ENCODE measurements at regions not wholly inside any gene's neighbourhood (a gene's known extent, or its start where the extent isn't known, plus 50 kb on each side); places are given as distances from the start of the nearest gene placed in this dataset.
"Not testable (repeated sequence)": the region's sequence is repeated elsewhere in the genome, so short reads cannot be mapped to it uniquely, and the experiment has no call there.

DNA sequence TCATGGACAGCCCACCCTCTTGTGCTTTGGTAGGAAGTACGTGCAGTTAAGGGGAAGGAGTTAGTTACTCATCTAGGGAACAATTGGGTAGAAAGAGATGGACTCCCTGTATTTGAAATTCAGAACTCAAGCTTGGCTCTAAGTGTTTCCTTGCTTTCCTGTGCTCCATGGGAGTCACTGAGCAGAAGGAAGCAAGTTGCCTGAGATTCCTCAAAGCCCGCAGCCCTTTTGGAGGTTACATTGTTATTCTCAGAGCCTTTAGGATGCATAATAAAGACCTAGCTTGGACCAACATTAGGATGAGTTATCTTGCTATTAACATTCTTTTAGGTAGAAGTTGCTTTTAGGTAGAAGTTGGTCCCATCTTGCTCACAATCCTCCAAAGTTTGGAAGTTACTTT, 206.4 kb downstream of the ADRA2C start:
- H3K9me3 ChIP-seq (ENCODE audit: control insufficient read depth, insufficient read depth, low read length); H3K36me3 ChIP-seq (ENCODE audit: insufficient read depth, low read length); H3K9ac ChIP-seq (ENCODE audit: low read depth, low read length); H3K4me1 ChIP-seq (ENCODE audit: insufficient read depth, low read length): not testable (repeated sequence)

DNA sequence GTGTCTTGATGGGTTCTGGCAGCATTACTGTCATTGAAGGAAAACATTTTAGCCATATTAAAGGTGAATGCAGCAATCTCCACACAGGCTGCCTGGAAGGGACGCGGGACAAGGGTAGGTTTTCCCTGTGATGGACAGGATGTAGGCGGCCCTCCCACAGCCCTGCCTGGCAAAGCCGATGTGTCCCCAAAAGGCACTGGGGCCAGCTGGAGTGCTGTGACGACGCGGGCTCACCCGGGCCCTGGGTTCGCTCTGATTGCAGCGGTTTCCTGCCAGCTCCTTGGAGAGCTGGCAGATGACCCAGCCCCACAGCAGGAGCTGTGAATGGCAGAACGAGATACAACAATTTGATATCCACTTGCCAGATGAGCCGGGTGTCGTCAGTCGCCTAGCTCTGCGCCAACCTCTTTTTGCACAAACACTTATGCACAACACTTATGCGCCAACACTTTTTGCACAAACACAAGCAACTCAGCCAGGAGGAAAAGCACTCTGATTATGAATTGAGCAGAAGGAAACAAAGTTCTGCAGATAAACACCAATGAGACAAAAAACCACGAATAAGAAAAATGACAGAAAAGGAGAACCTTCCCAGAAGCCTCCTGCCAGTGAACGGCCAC, 207.5 kb downstream of the ADRA2C start:
- H3K36me3 ChIP-seq (ENCODE audit: insufficient read depth, low read length); H3K9ac ChIP-seq (ENCODE audit: low read depth, low read length); H3K4me1 ChIP-seq (ENCODE audit: insufficient read depth, low read length); H3K9me3 ChIP-seq (ENCODE audit: control insufficient read depth, insufficient read depth, low read length): not testable (repeated sequence)

DNA sequence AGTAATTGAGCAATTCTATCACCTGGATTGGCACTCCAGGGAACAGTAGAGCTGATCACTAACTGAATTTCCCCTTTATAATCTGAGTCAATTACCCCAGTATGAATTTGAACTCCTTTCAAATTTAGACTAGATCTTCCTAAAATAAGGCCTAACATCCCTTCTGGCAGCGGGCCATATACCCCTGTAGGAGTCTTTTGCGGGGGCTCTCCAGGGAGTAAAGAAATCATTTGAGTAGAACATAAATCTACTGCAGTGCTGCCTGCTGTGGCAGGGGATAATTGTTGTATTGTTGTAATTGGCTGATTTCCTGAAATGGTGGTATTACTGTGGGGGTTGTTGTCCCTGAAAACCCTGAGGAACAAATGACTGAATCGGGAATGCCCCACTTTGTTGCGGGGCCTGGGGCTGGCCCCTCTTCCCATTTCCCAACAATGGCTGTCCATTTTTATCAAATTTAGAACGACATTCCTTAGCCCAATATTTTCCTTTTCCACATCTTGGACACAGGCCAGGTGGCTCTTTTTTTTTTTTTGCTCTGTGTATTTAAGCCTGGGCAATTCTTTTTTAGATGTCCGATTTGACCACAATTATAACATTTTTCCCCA, 217.4 kb downstream of the ADRA2C start:
- H3K9ac ChIP-seq (ENCODE audit: low read depth, low read length); H3K9me3 ChIP-seq (ENCODE audit: control insufficient read depth, insufficient read depth, low read length); H3K36me3 ChIP-seq (ENCODE audit: insufficient read depth, low read length); H3K4me1 ChIP-seq (ENCODE audit: insufficient read depth, low read length): not testable (repeated sequence)

DNA sequence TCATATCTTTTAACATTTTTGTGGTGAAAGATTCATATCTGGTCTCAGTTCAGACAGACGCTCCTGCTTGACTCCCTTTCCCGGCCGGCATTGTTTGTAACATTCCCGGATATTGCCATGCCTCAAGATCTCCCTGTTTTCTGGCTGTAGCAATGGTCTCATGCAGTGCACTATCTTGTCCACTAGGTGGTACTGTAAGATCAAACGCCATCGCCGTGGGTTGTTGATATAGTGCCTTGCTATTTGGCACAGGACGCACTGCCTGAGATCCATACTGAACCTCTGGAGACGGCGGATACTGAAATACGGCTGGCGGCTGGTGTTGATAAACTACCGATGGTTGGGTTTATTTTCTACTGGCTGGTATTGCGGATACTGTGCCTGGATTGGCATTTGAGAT, 218.6 kb downstream of the ADRA2C start:
- H3K9ac ChIP-seq (ENCODE audit: low read depth, low read length); H3K4me1 ChIP-seq (ENCODE audit: insufficient read depth, low read length); H3K36me3 ChIP-seq (ENCODE audit: insufficient read depth, low read length); H3K9me3 ChIP-seq (ENCODE audit: control insufficient read depth, insufficient read depth, low read length): not testable (repeated sequence)

DNA sequence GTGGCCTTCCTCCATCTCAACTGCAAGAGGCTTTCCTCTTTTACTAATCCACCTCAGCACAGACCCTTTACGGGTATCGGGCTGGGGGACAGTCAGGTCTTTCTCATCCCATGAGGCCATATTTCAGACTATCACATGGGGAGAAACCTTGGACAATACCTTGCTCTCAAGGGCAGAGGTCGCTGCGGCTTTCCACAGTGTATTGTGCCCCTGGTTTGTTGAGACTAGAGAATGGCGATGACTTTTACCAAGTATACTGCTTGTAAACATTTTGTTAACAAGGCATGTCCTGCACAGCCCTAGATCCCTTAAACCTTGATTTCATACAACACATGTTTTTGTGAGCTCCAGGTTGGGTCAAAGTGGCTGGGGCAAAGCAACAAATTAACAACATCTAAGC, 220.2 kb downstream of the ADRA2C start:
- not testable (repeated sequence) for H3K4me1 ChIP-seq (ENCODE audit: insufficient read depth, low read length); H3K9me3 ChIP-seq (ENCODE audit: control insufficient read depth, insufficient read depth, low read length); H3K36me3 ChIP-seq (ENCODE audit: insufficient read depth, low read length); H3K9ac ChIP-seq (ENCODE audit: low read depth, low read length)

DNA sequence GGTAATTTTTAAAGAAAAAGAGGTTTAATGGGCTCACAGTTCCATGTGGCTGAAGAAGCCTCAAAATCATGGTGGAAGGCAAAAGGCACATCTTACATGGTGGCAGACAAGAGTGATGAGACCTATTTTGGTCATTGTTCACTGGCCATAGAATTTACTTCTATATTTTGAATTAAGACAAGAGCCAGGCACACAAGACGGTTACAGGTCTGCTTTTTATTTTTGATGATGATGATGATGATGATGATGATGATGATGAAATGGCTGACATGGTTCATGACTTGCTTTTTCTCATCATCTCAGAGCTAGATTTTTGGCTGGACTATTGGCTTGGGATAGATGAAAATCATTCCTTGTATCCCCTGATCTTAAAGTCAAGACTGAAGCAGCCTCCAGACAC, 229.3 kb downstream of the OTOP1 start:
- not testable (repeated sequence) for H3K4me1 ChIP-seq (ENCODE audit: insufficient read depth, low read length); H3K36me3 ChIP-seq (ENCODE audit: insufficient read depth, low read length); H3K9me3 ChIP-seq (ENCODE audit: control insufficient read depth, insufficient read depth, low read length); H3K9ac ChIP-seq (ENCODE audit: low read depth, low read length)

DNA sequence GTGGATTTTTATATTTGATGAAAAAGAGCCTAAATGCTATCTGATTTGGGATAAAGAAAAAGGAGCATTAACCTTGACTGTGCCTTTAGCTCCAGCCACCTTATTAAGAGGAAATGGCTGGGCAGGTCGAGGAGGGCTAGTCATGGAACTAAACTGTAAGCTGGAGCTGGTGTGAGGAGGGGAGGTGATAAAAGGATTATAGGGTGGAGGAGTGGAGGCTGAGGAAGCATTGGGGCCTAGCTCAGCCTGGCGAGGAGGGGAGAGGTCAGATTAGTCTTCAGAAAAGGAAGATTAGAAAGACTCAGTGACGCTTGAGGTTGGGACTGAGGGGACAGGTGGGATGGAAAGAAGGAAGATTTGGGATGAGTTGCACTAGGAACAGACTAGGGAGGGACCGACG, 222.7 kb downstream of the OTOP1 start:
- not testable (repeated sequence) for H3K36me3 ChIP-seq (ENCODE audit: insufficient read depth, low read length); H3K9ac ChIP-seq (ENCODE audit: low read depth, low read length); H3K9me3 ChIP-seq (ENCODE audit: control insufficient read depth, insufficient read depth, low read length); H3K4me1 ChIP-seq (ENCODE audit: insufficient read depth, low read length)

DNA sequence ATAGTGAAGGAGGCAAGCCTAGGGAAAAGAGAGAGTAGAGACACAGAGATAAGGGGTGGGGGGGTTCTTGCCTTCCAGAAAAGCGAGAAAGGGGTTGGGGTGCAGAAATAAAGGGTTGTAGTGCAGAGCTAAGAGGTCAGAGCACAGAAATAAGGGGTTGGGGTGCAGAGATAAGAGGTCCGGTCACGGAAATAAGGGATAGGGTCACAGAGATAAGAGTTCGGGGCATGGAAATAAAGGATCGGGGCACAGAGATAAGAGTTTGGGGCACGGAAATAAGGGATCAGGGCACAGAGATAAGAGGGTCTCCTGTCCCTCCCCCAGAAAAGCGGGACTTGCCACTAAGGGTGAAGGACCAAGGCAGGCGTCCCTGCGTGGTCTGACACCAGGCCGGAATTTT, 222.0 kb downstream of the OTOP1 start:
- not testable (repeated sequence) for H3K4me1 ChIP-seq (ENCODE audit: insufficient read depth, low read length); H3K9ac ChIP-seq (ENCODE audit: low read depth, low read length); H3K36me3 ChIP-seq (ENCODE audit: insufficient read depth, low read length); H3K9me3 ChIP-seq (ENCODE audit: control insufficient read depth, insufficient read depth, low read length)

DNA sequence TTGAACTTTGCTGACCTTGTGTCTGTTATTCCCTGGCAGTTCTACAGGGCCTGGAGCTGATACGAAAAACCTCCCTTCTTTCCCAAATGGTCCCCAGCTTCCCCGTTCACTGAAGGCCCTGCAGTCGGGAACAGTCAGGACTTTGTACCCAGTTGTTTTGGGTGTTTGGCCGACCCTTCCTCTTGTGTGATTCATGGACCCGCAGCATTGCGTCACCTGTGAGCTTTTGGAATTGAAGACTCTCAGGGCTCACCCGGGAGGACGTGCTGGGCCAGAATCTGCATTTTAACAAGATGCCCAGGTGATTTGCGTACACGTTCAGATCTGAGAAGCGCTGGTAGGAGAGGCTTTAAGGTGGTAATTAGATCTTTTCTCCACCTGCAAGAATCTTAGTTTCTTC, 220.4 kb downstream of the OTOP1 start:
- not testable (repeated sequence) for H3K9me3 ChIP-seq (ENCODE audit: control insufficient read depth, insufficient read depth, low read length); H3K4me1 ChIP-seq (ENCODE audit: insufficient read depth, low read length); H3K36me3 ChIP-seq (ENCODE audit: insufficient read depth, low read length); H3K9ac ChIP-seq (ENCODE audit: low read depth, low read length)

DNA sequence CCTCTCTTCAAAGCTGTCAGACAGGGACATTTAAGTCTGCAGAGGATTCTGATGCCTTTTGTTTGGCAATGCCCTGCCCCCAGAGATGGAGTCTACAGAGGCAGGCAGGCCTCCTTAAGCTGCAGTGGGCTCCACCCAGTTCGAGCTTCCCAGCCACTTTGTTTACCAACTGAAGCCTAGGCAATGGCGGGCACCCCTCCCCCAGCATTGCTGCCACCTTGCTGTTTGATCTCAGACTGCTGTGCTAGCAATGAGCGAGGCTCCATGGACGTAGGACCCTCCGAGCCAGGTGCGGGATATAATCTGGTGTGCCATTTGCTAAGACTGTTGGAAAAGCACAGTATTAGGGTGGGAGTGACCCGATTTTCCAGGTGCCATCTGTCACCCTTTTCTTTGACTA, 207.7 kb downstream of the OTOP1 start:
- H3K36me3 ChIP-seq (ENCODE audit: insufficient read depth, low read length); H3K4me1 ChIP-seq (ENCODE audit: insufficient read depth, low read length); H3K9me3 ChIP-seq (ENCODE audit: control insufficient read depth, insufficient read depth, low read length); H3K9ac ChIP-seq (ENCODE audit: low read depth, low read length): not testable (repeated sequence)

DNA sequence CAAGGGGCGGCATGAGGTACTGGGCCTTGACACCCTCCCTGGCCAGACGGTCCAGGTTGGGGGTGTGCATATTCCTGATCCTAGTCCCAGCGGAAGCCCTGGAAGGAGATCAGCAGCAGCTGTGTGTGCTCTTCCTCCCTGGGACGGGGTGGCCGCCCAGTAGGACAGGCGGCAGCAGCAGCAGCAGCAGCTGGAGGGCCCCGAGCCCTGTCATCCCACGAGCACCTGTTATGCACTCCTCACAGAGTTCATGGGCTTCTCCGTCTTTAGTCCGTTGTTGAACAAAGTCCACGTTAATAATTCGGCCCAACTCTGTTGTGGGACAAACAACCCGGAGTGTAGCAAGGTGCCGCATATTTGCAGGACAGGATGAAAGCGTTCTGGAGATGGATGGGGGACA, 205.6 kb downstream of the OTOP1 start:
- H3K36me3 ChIP-seq (ENCODE audit: insufficient read depth, low read length); H3K9me3 ChIP-seq (ENCODE audit: control insufficient read depth, insufficient read depth, low read length); H3K9ac ChIP-seq (ENCODE audit: low read depth, low read length); H3K4me1 ChIP-seq (ENCODE audit: insufficient read depth, low read length): not testable (repeated sequence)

DNA sequence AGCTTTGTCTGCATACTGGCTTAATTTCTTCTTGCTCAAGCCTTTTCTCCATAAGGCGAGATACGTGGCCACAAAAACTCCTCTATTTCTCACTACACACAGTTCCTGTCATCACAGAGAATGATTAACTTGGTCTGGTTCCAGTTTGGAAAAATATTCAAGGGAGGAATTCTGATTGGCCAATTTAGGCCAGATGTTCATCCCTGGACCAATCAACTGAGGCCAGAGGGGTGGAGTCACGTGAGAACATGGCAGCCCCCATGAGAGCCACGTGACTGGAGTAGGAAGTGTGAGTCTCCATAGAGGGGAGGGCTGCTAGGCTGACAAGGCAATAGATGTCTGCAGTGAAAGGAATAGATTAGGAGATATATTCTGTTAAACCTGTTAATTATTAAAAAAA, 200.0 kb downstream of the OTOP1 start:
- H3K36me3 ChIP-seq (ENCODE audit: insufficient read depth, low read length); H3K4me1 ChIP-seq (ENCODE audit: insufficient read depth, low read length); H3K9ac ChIP-seq (ENCODE audit: low read depth, low read length); H3K9me3 ChIP-seq (ENCODE audit: control insufficient read depth, insufficient read depth, low read length): not testable (repeated sequence)

DNA sequence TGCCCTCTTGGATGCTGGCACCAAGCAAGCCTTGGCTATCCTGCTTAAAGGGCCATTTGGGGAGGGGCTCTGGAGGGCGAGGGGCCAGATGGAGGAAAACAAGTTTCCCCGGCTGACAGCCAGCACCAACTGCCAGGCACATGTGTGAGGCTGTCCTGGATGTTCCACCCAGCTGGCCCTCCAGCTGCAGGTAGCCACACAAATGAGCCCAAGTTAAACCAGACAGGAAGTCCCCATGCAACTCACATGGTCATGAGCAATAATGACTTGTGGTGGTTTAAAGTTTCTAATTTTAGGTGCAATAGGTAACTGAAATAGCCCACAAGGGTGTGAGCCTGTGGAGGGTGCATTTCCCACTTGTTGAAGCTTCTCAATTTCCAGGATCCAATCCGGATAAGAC, 198.0 kb downstream of the OTOP1 start:
- H3K36me3 ChIP-seq (ENCODE audit: insufficient read depth, low read length); H3K4me1 ChIP-seq (ENCODE audit: insufficient read depth, low read length); H3K9ac ChIP-seq (ENCODE audit: low read depth, low read length); H3K9me3 ChIP-seq (ENCODE audit: control insufficient read depth, insufficient read depth, low read length): not testable (repeated sequence)

DNA sequence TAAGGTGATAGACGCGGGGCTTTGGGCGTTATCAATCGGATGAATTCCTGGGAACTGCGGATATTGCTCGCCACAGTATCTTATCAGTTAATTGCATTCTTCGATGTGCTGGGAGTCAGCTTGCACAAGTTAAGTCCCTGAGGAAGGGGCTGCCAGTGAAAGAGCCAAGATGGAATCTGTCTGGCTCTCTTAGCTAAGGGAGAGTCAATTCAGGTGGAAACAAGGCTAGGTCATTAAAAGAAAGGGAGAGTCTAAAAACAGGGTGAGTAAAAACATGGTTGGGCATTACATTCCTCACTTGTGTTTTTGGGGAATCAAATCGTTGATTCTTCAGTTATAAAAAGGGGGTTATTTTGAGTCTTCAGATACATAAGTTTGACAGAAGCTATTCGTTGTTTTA, 196.2 kb downstream of the OTOP1 start:
- H3K9ac ChIP-seq (ENCODE audit: low read depth, low read length); H3K36me3 ChIP-seq (ENCODE audit: insufficient read depth, low read length); H3K9me3 ChIP-seq (ENCODE audit: control insufficient read depth, insufficient read depth, low read length); H3K4me1 ChIP-seq (ENCODE audit: insufficient read depth, low read length): not testable (repeated sequence)

DNA sequence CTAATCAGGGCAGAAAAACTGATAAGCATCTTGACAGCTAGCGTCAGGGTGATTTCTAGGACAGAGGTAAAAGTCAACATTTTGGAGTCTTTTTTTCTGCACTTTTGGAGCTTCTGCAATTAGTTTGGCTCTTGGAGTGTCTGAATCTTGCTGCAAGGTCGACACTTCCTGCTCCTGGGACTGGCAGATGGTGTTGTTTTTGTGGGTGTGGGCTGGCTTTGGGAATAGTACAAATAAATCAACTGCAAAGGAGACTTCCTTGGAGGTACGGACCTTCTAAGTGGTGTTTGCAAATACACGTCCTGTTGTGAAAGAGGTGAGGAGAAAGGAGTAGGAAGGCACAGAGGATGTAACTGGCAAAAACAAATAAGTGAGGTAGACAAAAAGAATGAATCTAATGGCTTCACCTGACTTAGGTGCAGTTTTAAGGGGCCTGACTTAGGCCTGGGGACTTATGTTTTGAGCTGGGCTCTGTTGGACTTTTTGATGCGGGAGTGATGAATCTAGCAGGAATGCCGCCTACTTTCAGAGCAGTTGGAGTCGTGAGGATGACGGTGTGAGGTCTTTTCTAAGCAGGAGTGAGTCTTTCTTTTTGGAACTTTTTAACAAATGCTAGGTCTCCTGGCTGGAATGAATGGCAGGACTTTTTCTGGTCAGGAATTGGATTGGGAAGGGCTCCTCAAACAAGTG, 195.1 kb downstream of the OTOP1 start:
- H3K4me1 ChIP-seq (ENCODE audit: insufficient read depth, low read length); H3K9ac ChIP-seq (ENCODE audit: low read depth, low read length); H3K36me3 ChIP-seq (ENCODE audit: insufficient read depth, low read length); H3K9me3 ChIP-seq (ENCODE audit: control insufficient read depth, insufficient read depth, low read length): not testable (repeated sequence)

DNA sequence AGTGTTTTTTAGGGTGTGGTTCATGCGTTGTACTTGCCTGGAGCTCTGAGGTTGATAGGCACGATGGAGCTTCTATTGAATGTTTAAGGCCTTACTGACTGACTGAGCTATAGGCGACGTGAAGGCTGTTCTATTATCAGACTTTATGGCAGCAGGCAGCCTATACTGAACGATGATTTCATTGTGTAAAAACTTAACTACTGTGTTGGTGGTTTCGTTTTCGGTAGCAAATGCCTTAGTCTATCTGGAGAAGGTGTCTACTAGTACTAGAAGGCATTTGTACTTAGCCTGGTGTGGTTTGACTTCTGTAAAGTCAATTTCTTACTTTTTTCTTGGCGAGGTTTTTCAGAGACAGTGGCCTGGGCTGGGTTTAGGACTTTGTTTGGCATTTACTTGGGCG, 194.4 kb downstream of the OTOP1 start:
- not testable (repeated sequence) for H3K9me3 ChIP-seq (ENCODE audit: control insufficient read depth, insufficient read depth, low read length); H3K4me1 ChIP-seq (ENCODE audit: insufficient read depth, low read length); H3K36me3 ChIP-seq (ENCODE audit: insufficient read depth, low read length); H3K9ac ChIP-seq (ENCODE audit: low read depth, low read length)

Data from ES-I3 (cell line).